ENCODE measurements at regions not wholly inside any gene's neighbourhood (a gene's known extent, or its start where the extent isn't known, plus 50 kb on each side); places are given as distances from the start of the nearest gene placed in this dataset.

GRCh38 chr3:190785047-190785446 lies 77.4 kb downstream of the GMNC start:
- TF ChIP-seq CREB1 (IDR thresholded peaks at IDR 0.05), result no peak
- no peak for TF ChIP-seq CREB1 (CRISPR knock-in tag; IDR thresholded peaks at IDR 0.05)
- no peak for TF ChIP-seq CTCF (CRISPR knock-in tag; IDR thresholded peaks at IDR 0.05)
- no peak for TF ChIP-seq ZNF224 (CRISPR knock-in tag; IDR thresholded peaks at IDR 0.05)
- TF ChIP-seq THAP8 (CRISPR knock-in tag; IDR thresholded peaks at IDR 0.05; ENCODE audit: borderline replicate concordance), result no peak
- no peak for TF ChIP-seq ZNF484 (CRISPR knock-in tag; IDR thresholded peaks at IDR 0.05; ENCODE audit: borderline replicate concordance, low read depth)
- TF ChIP-seq PREB (CRISPR knock-in tag; IDR thresholded peaks at IDR 0.05), result no peak
- TF ChIP-seq ZNF234 (CRISPR knock-in tag; conservative IDR thresholded peaks at IDR 0.05), result no peak
- TF ChIP-seq JUN (CRISPR knock-in tag; IDR thresholded peaks at IDR 0.05), result no peak
- no peak for TF ChIP-seq TIGD3 (CRISPR knock-in tag; IDR thresholded peaks at IDR 0.05; ENCODE audit: borderline replicate concordance)
- no peak for TF ChIP-seq SOX6 (IDR thresholded peaks at IDR 0.05)
- TF ChIP-seq SOX6 (CRISPR knock-in tag; IDR thresholded peaks at IDR 0.05), result no peak
- TF ChIP-seq ZBTB1 (CRISPR knock-in tag; IDR thresholded peaks at IDR 0.05; ENCODE audit: borderline replicate concordance), result no peak
- TF ChIP-seq PTBP1 (IDR thresholded peaks at IDR 0.05; ENCODE audit: low read depth, low read length, poor library complexity, severe bottlenecking), result no peak

All from HepG2 (cell line).